Dermis microvascular lymphatic vessel endothelial cell (primary cell): ENCODE measurements at regions not wholly inside any gene's neighbourhood (a gene's known extent, or its start where the extent isn't known, plus 50 kb on each side); places are given as distances from the start of the nearest gene placed in this dataset.
"Not testable (repeated sequence)": the region's sequence is repeated elsewhere in the genome, so short reads cannot be mapped to it uniquely, and the experiment has no call there.

Source experiments
- DNase-seq, 2 donors: peaks; one replicate each; pipeline versions ENCODE4 v3.0.0 to v3.0.0-alpha.2; 2010; ENCODE audit warnings: low read depth in 2 of 2

- DNase-seq, result no peak
Observed at GRCh38 chr15:66864871-66865281, 162.8 kb downstream of the SMAD6 start.

- no peak for DNase-seq
Observed at GRCh38 chr15:66865622-66866611, 163.9 kb downstream of the SMAD6 start.

GRCh38 chr15:66866656-66867055, 164.6 kb downstream of the SMAD6 start:
- DNase-seq, result no peak

GRCh38 chr15:66868918-66869317, 166.9 kb downstream of the SMAD6 start:
- DNase-seq, result no peak

- DNase-seq, result no peak
Observed at GRCh38 chr15:66870880-66871388, 168.9 kb downstream of the SMAD6 start.

GRCh38 chr15:66872405-66872804, 170.4 kb downstream of the SMAD6 start:
- no peak for DNase-seq

GRCh38 chr15:66873331-66873730, 171.3 kb downstream of the SMAD6 start:
- DNase-seq, result not testable (repeated sequence)

- no peak for DNase-seq
Observed at GRCh38 chr15:66873856-66874255, 171.8 kb downstream of the SMAD6 start.

GRCh38 chr15:66875588-66876420, 173.8 kb downstream of the SMAD6 start:
- no peak for DNase-seq

- no peak for DNase-seq
Observed at GRCh38 chr15:66876421-66876730, 174.3 kb downstream of the SMAD6 start.

- no peak for DNase-seq
Observed at GRCh38 chr15:66876731-66877476, 174.9 kb downstream of the SMAD6 start.

- DNase-seq, result peak in 1 of 2 donors; percentile 37
Observed at GRCh38 chr15:66877477-66878271, 175.6 kb downstream of the SMAD6 start.

- no peak for DNase-seq
Observed at GRCh38 chr15:66878761-66879160, 176.7 kb downstream of the SMAD6 start.

- DNase-seq, result peak in 1 of 2 donors; percentile 17
Observed at GRCh38 chr15:66879531-66880368, 177.7 kb downstream of the SMAD6 start.

GRCh38 chr15:66880380-66881155, 178.5 kb downstream of the SMAD6 start:
- DNase-seq, result no peak

- DNase-seq, result no peak
Observed at GRCh38 chr15:66881173-66881905, 179.3 kb downstream of the SMAD6 start.

- DNase-seq, result peak in 1 of 2 donors; percentile 41
Observed at GRCh38 chr15:66882251-66883020, 180.4 kb downstream of the SMAD6 start.
